ENCODE measurements at regions not wholly inside any gene's neighbourhood (a gene's known extent, or its start where the extent isn't known, plus 50 kb on each side); places are given as distances from the start of the nearest gene placed in this dataset.
"Not testable (repeated sequence)": the region's sequence is repeated elsewhere in the genome, so short reads cannot be mapped to it uniquely, and the experiment has no call there.

GRCh38 chr7:131057015-131057793 is 270.5 kb upstream of the MKLN1 start:
- peak; percentile 73 for DNase-seq

GRCh38 chr7:131057794-131058070 is 269.9 kb upstream of the MKLN1 start:
- DNase-seq, result no peak

GRCh38 chr7:131058561-131059288 is 269.0 kb upstream of the MKLN1 start:
- not testable (repeated sequence) for DNase-seq

GRCh38 chr7:131059401-131059800 is 268.3 kb upstream of the MKLN1 start:
- DNase-seq, result not testable (repeated sequence)

GRCh38 chr7:131061158-131061557 is 266.5 kb upstream of the MKLN1 start:
- no peak for DNase-seq

GRCh38 chr7:131061818-131062217 is 265.9 kb upstream of the MKLN1 start:
- no peak for DNase-seq

GRCh38 chr7:131066635-131067034 is 261.0 kb upstream of the MKLN1 start:
- peak; percentile 29 for DNase-seq

- no peak for DNase-seq
These were observed 260.5 kb upstream of the MKLN1 start for GRCh38 chr7:131067220-131067619.

- DNase-seq, result peak; percentile 39
These were observed 259.1 kb upstream of the MKLN1 start for GRCh38 chr7:131068604-131069021.

GRCh38 chr7:131071786-131072504 is 255.7 kb upstream of the MKLN1 start:
- peak; percentile 62 for DNase-seq

- DNase-seq, result peak; percentile 51
These were observed 255.1 kb upstream of the MKLN1 start for GRCh38 chr7:131072505-131073091.

GRCh38 chr7:131074043-131074442 is 253.6 kb upstream of the MKLN1 start:
- DNase-seq, result no peak

GRCh38 chr7:131074585-131074984 is 253.1 kb upstream of the MKLN1 start:
- no peak for DNase-seq

- DNase-seq, result no peak
These were observed 252.3 kb upstream of the MKLN1 start for GRCh38 chr7:131075406-131075805.

- peak; percentile 65 for DNase-seq
These were observed 251.6 kb upstream of the MKLN1 start for GRCh38 chr7:131076032-131076431.

- DNase-seq, result peak; percentile 17
These were observed 250.9 kb upstream of the MKLN1 start for GRCh38 chr7:131076711-131077181.

GRCh38 chr7:131077735-131078134 is 249.9 kb upstream of the MKLN1 start:
- DNase-seq, result no peak

GRCh38 chr7:131080754-131081153 is 246.9 kb upstream of the MKLN1 start:
- DNase-seq, result no peak

GRCh38 chr7:131081308-131081707 is 246.4 kb upstream of the MKLN1 start:
- DNase-seq, result no peak

GRCh38 chr7:131083781-131084180 is 243.9 kb upstream of the MKLN1 start:
- DNase-seq, result no peak

- DNase-seq, result not testable (repeated sequence)
These were observed 243.3 kb upstream of the MKLN1 start for GRCh38 chr7:131084336-131084735.

GRCh38 chr7:131087756-131088658 is 239.7 kb upstream of the MKLN1 start:
- no peak for DNase-seq
